Loucy (cell line): ENCODE measurements at regions not wholly inside any gene's neighbourhood (a gene's known extent, or its start where the extent isn't known, plus 50 kb on each side); places are given as distances from the start of the nearest gene placed in this dataset.

Experiments
- H2AFZ ChIP-seq: fragments of 200-600 bp; sonication (generic); 2 replicates; pipeline ENCODE4 v1.6.0; 2016; ENCODE audit warnings: antibody characterized with exemption, mild to moderate bottlenecking, low read length, moderate library complexity
- H3F3A ChIP-seq: fragments of 200-600 bp; 2 replicates; pipeline ENCODE4 v1.6.0; 2016; ENCODE audit warnings: antibody characterized with exemption, low read depth, mild to moderate bottlenecking
- H3K27me3 ChIP-seq: fragments of 200-600 bp; sonication (generic); 2 replicates; pipeline ENCODE4 v1.6.1; 2014; ENCODE audit warnings: low read length, mild to moderate bottlenecking; ENCODE audit not compliant: insufficient read depth, poor library complexity, severe bottlenecking
- H3K36me3 ChIP-seq: fragments of 200-600 bp; sonication (generic); 2 replicates; pipeline ENCODE4 v1.6.1; 2016; ENCODE audit warnings: low read length; ENCODE audit not compliant: insufficient read depth
- H3K4me1 ChIP-seq: fragments of 200-600 bp; sonication (generic); 2 replicates; pipeline ENCODE4 v1.5.1; 2014; ENCODE audit warnings: low read length, mild to moderate bottlenecking; ENCODE audit not compliant: insufficient read depth, poor library complexity, severe bottlenecking
- H3K4me2 ChIP-seq: fragments of 200-600 bp; sonication (generic); 2 replicates; pipeline ENCODE4 v1.6.0; 2014; ENCODE audit warnings: antibody characterized with exemption, low read length, low read depth, mild to moderate bottlenecking; ENCODE audit not compliant: poor library complexity, severe bottlenecking
- H3K4me3 ChIP-seq: fragments of 200-600 bp; sonication (generic); 2 replicates; pipeline ENCODE4 v1.5.1; 2014; ENCODE audit warnings: low read length, mild to moderate bottlenecking, mixed read lengths; ENCODE audit not compliant: poor library complexity, severe bottlenecking
- H3K79me2 ChIP-seq: fragments of 200-600 bp; sonication (generic); 2 replicates; pipeline ENCODE4 v1.6.1; 2014; ENCODE audit warnings: low read length; ENCODE audit not compliant: insufficient read depth
- H3K9ac ChIP-seq: fragments of 200-600 bp; sonication (generic); 2 replicates; pipeline ENCODE4 v1.6.0; 2014; ENCODE audit warnings: mild to moderate bottlenecking, low read depth, low read length, moderate library complexity; ENCODE audit not compliant: poor library complexity, severe bottlenecking
- H3K9me2 ChIP-seq: fragments of 200-600 bp; sonication (generic); replicated peaks from 2 replicates; pipeline ENCODE4 v1.6.1; 2016; ENCODE audit warnings: low read depth, low read length, mixed read lengths
- H3K9me3 ChIP-seq: fragments of 200-600 bp; sonication (generic); 2 replicates; pipeline ENCODE4 v1.6.1; 2014; ENCODE audit warnings: mild to moderate bottlenecking, antibody characterized with exemption, low read length, low read depth; ENCODE audit not compliant: insufficient read depth
- H4K20me1 ChIP-seq: fragments of 200-600 bp; sonication (generic); 2 replicates; pipeline ENCODE4 v1.6.0; 2014; ENCODE audit warnings: antibody characterized with exemption, low read length, mild to moderate bottlenecking; ENCODE audit not compliant: insufficient read depth, poor library complexity, severe bottlenecking
- EZH2phosphoT487 ChIP-seq: fragments of 200-600 bp; IDR thresholded peaks from 2 replicates; pipeline ENCODE4 v1.6.1; 2018; ENCODE audit warnings: antibody characterized with exemption, mild to moderate bottlenecking, moderate library complexity, borderline replicate concordance
- TF ChIP-seq, protein P1 (sequence below): fragments of 200-600 bp; sonication (generic); conservative IDR thresholded peaks from 2 replicates; pipeline ENCODE4 v1.5.1; 2014; ENCODE audit warnings: mild to moderate bottlenecking, antibody characterized with exemption, low read length

DNA sequence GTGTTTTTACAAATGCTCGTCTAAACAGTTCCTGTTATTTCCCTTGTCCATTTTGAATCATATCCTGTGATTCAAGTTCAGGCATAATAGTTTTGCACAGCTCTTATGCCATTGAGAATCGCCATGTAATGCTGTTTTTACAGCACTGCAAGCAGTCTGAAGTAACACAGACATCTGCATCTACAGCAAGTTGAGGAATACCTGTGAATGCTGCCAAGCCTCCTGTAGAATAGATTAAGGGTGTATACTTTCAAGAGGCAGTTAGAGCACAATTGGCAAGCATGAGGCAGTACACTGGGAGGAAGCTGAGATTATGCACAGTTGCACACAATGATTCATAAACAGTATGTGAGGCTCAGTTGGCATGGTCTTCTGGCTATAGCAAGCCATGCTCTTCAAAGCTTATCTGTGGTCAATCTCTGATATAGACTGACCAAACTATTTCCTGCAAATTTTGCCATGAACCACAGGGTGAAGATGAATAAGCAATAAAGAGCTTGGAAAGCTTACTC, 121.9 kb upstream of the AKR1E2 start:
- Histone ChIP-seq H3K36me3 (no peaks in the 10 kb centered on the region), H3K4me2 (no peak overlapping the region), H3K4me3 (no peak overlapping the region), H4K20me1 (no peaks in the 10 kb centered on the region), H3K9me2 (no peaks in the 10 kb centered on the region), H3K4me1 (no peaks in the 10 kb centered on the region), H3K9ac (no peak overlapping the region), H3K9me3 (no peaks in the 10 kb centered on the region), H2AFZ (no peak overlapping the region), H3K27me3 (no peaks in the 10 kb centered on the region), H3K79me2 (no peaks in the 10 kb centered on the region), H3F3A (no peaks in the 10 kb centered on the region)
- no peak for TF ChIP-seq EZH2phosphoT487
- TF ChIP-seq, protein P1, sequence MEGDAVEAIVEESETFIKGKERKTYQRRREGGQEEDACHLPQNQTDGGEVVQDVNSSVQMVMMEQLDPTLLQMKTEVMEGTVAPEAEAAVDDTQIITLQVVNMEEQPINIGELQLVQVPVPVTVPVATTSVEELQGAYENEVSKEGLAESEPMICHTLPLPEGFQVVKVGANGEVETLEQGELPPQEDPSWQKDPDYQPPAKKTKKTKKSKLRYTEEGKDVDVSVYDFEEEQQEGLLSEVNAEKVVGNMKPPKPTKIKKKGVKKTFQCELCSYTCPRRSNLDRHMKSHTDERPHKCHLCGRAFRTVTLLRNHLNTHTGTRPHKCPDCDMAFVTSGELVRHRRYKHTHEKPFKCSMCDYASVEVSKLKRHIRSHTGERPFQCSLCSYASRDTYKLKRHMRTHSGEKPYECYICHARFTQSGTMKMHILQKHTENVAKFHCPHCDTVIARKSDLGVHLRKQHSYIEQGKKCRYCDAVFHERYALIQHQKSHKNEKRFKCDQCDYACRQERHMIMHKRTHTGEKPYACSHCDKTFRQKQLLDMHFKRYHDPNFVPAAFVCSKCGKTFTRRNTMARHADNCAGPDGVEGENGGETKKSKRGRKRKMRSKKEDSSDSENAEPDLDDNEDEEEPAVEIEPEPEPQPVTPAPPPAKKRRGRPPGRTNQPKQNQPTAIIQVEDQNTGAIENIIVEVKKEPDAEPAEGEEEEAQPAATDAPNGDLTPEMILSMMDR, result no peak

DNA sequence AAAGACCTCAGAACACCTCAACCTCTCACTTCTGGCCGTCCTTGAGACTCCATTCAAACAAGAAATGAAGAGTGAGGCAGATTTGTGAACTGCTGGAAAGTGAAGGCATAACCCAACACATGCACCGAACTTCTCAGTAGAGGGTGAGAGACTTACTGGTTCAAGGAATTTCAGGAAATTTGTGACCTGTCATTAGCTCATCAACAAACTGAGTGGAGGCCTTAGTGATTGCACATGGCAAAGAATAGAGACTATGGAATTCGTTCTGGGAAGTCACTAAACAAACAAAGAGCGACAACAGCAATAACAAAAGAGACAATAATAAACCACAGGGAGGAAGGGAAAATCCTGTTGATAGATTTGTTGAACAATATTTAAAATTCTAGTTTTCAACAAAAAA, 125.0 kb upstream of the AKR1E2 start:
- Histone ChIP-seq H3K36me3 (no peaks in the 10 kb centered on the region), H3K4me2 (no peak overlapping the region), H3K9ac (no peak overlapping the region), H3K9me2 (no peaks in the 10 kb centered on the region), H3K9me3 (no peaks in the 10 kb centered on the region), H3K4me3 (no peak overlapping the region), H2AFZ (no peak overlapping the region), H3K27me3 (no peaks in the 10 kb centered on the region), H3F3A (no peaks in the 10 kb centered on the region), H3K4me1 (no peaks in the 10 kb centered on the region), H3K79me2 (no peaks in the 10 kb centered on the region), H4K20me1 (no peaks in the 10 kb centered on the region)
- TF ChIP-seq EZH2phosphoT487, result no peak
- TF ChIP-seq, protein P1, result no peak

DNA sequence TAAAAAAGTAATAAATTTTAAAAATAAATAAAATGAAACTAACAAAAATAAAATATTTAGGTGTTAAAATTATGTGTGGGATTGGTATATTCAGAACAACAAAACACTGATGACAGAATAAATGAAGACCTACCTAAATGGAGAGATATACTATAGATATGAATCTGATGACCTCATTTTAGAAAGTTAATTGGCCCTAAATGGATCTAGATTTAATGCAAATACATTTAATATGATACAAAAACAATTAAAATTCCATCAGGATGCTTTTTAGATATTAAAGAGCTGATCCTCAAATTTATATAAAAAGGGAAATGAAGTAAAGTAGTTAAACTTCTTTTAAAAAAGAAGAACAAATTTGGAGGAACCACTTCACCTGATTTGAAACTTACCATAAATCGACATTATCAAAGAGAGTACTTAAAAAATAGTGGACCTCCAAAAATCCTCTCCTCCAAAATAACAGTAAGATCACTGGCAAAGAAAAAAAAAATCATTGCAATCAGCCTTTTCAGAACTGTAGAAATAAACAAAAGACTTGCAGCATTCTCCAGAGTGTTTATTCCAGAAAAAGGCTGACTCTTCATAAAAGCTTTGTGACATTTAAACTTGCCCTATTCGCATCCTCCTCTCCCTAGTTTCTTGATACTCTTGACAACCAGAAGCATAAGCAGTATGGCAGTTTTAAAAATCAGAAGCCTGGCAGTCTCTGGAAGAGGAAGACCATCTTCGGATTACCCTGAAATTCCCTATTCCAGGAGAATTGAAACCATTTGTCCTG, 125.9 kb upstream of the AKR1E2 start:
- H3K27me3 ChIP-seq, result no peaks in the 10 kb centered on the region
- no peaks in the 10 kb centered on the region for H3K36me3 ChIP-seq
- no peaks in the 10 kb centered on the region for H3K9me2 ChIP-seq
- H3K4me3 ChIP-seq, result no peak overlapping the region
- no peaks in the 10 kb centered on the region for H3K79me2 ChIP-seq
- H4K20me1 ChIP-seq, result no peaks in the 10 kb centered on the region
- H3K9me3 ChIP-seq, result no peaks in the 10 kb centered on the region
- no peak overlapping the region for H2AFZ ChIP-seq
- no peaks in the 10 kb centered on the region for H3F3A ChIP-seq
- H3K4me1 ChIP-seq, result no peaks in the 10 kb centered on the region
- H3K9ac ChIP-seq, result no peak overlapping the region
- TF ChIP-seq, protein P1, result no peak
- TF ChIP-seq EZH2phosphoT487, result no peak
- no peak overlapping the region for H3K4me2 ChIP-seq
